Ammon's horn (tissue), 1 donor: ENCODE measurements at regions not wholly inside any gene's neighbourhood (a gene's known extent, or its start where the extent isn't known, plus 50 kb on each side); places are given as distances from the start of the nearest gene placed in this dataset.
"Not testable (repeated sequence)": the region's sequence is repeated elsewhere in the genome, so short reads cannot be mapped to it uniquely, and the experiment has no call there.

Source experiments
- DNase-seq: peaks from one replicate; pipeline ENCODE4 v3.0.0-alpha.2; 2016; ENCODE audit warnings: low spot score

DNA sequence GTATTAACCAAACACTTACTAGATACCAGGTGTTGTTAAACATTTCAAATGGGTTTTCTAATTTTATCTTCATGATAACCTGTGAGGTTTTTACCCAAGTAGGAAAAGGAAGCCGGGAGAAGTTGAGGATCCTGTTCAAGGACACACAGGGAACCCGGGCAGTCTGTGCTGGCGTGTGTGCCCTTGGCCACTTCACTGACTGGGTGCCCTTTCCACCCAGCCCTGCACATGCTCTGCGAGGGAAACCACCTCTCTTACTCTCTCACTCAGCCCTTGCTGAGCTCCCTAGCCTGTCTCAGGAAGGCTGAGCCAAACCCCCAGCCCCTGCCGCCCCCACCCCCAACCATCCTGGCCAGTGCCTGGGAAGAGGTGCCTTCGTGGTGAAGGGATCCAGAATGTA is 51.8 kb downstream of the TEX44 start:
- DNase-seq, result no peak

- DNase-seq, result no peak
These were observed 53.8 kb downstream of the TEX44 start for GRCh38 chr2:231646476-231646875.

- DNase-seq, result peak; percentile 57
These were observed 56.0 kb downstream of the TEX44 start for GRCh38 chr2:231648579-231649174.

- not testable (repeated sequence) for DNase-seq
These were observed 56.8 kb upstream of the PTMA start for GRCh38 chr2:231651561-231651960.

DNA sequence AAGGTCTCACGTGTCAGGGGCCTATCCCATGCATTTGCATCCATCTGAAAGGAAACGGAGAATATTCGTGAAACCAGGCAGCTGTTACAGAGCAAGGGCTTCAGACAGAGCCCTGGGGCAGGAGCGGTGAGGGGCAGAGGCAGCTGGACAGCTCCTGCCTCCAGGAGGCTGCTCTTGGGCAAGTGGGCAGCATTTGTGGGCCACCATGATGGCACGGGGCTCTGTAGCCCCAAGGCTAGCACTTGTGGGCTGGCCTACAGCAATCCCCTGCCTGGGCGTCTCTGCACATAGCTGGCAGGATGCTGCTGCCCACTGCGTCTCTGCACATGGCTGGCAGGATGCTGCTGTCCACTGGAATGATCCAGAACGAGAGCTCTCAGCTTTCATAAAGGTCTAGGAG is 52.8 kb upstream of the PTMA start:
- no peak for DNase-seq

DNA sequence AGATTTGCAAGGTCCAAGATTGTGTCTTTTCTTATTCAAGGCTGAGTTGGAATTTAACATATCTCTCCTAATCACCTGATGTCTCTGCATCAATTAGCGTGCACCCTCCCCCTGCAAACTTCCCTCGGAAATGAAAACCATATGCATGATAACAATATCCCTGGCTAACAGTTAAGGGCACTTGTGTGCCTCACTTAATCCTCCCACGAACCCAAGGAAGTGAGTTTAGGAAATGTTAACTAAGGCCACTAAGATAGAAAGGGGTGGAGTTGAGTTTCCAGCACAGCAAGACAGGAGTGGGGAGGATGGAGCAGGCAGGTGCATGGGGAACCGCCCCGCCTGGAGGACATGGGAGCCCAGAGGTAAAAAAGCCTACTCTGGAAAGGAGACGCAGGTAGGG is 52.4 kb upstream of the PTMA start:
- DNase-seq, result no peak
